GM19025 (cell line): ENCODE measurements at regions not wholly inside any gene's neighbourhood (a gene's known extent, or its start where the extent isn't known, plus 50 kb on each side); places are given as distances from the start of the nearest gene placed in this dataset.
"Not testable (repeated sequence)": the region's sequence is repeated elsewhere in the genome, so short reads cannot be mapped to it uniquely, and the experiment has no call there.

Experiments used
- ATAC-seq: cut with Tn5 transposase; IDR thresholded peaks from one replicate; pipeline ENCODE4 v1.9.1; 2021; ENCODE audit warnings: mild to moderate bottlenecking, low read depth, moderate library complexity; ENCODE audit not compliant: unreplicated experiment

- ATAC-seq: no peak
Observed at GRCh38 chr13:71218960-71219359, 648.0 kb downstream of the DACH1 start.

GRCh38 chr13:71217827-71218226 lies 649.2 kb downstream of the DACH1 start:
- ATAC-seq: no peak

GRCh38 chr13:71214821-71215220 lies 652.2 kb downstream of the DACH1 start:
- ATAC-seq: no peak

GRCh38 chr13:71214357-71214756 lies 652.6 kb downstream of the DACH1 start:
- ATAC-seq: no peak

- ATAC-seq: no peak
Observed at GRCh38 chr13:71213252-71213821, 653.7 kb downstream of the DACH1 start.

- ATAC-seq: no peak
Observed at GRCh38 chr13:71210861-71211260, 656.1 kb downstream of the DACH1 start.

- no peak for ATAC-seq
Observed at GRCh38 chr13:71209217-71209616, 657.8 kb downstream of the DACH1 start.

GRCh38 chr13:71184583-71184982 lies 682.4 kb downstream of the DACH1 start:
- ATAC-seq: not testable (repeated sequence)

GRCh38 chr13:71183352-71183751 lies 683.7 kb downstream of the DACH1 start:
- not testable (repeated sequence) for ATAC-seq

- no peak for ATAC-seq
Observed at GRCh38 chr13:71171740-71172139, 695.3 kb downstream of the DACH1 start.

GRCh38 chr13:71169180-71169579 lies 697.8 kb downstream of the DACH1 start:
- ATAC-seq: no peak

- ATAC-seq: no peak
Observed at GRCh38 chr13:71156550-71156949, 710.5 kb downstream of the DACH1 start.

GRCh38 chr13:71149498-71150363 lies 717.3 kb downstream of the DACH1 start:
- no peak for ATAC-seq

GRCh38 chr13:71149046-71149445 lies 718.0 kb downstream of the DACH1 start:
- no peak for ATAC-seq

GRCh38 chr13:71148396-71148795 lies 718.6 kb downstream of the DACH1 start:
- ATAC-seq: no peak

- ATAC-seq: no peak
Observed at GRCh38 chr13:71144883-71145282, 722.1 kb downstream of the DACH1 start.

- ATAC-seq: no peak
Observed at GRCh38 chr13:71137101-71137500, 729.9 kb downstream of the DACH1 start.

- no peak for ATAC-seq
Observed at GRCh38 chr13:71124230-71124629, 742.8 kb downstream of the DACH1 start.

- ATAC-seq: no peak
Observed at GRCh38 chr13:71118779-71119364, 748.1 kb downstream of the DACH1 start.

GRCh38 chr13:71117920-71118319 lies 749.1 kb downstream of the DACH1 start:
- ATAC-seq: no peak

- ATAC-seq: no peak
Observed at GRCh38 chr13:71115301-71115700, 751.7 kb downstream of the DACH1 start.

GRCh38 chr13:71096421-71096820 lies 770.6 kb downstream of the DACH1 start:
- ATAC-seq: no peak
